Keratinocyte (primary cell): ENCODE measurements at regions not wholly inside any gene's neighbourhood (a gene's known extent, or its start where the extent isn't known, plus 50 kb on each side); places are given as distances from the start of the nearest gene placed in this dataset.

Experiments
- DNase-seq: peaks from one replicate; pipeline ENCODE4 v3.0.0-alpha.2; 2011; ENCODE audit warnings: low read depth, missing footprints, low spot score
- FAIRE-seq: peaks from 2 replicates; lab custom pipeline; 2011; peaks lifted over from hg19 to GRCh38; lab: Jason Lieb, UNC
- H2AFZ ChIP-seq: 2 replicates; pipeline ENCODE4 v1.6.0; 2012; ENCODE audit warnings: low read length, control low read depth, inconsistent platforms; ENCODE audit not compliant: control insufficient read depth
- H3K27ac ChIP-seq: 2 replicates; pipeline ENCODE4 v1.5.1; 2011; ENCODE audit warnings: low read length; ENCODE audit not compliant: control insufficient read depth, insufficient read depth
- H3K27me3 ChIP-seq: 3 replicates; pipeline ENCODE4 v1.6.0; 2011; ENCODE audit warnings: low read length; ENCODE audit not compliant: control insufficient read depth, insufficient read depth; ENCODE audit errors: extremely low read depth
- H3K36me3 ChIP-seq, 2 experiments: 2 replicates in 1 of 2; 3 replicates in 1 of 2; pipeline ENCODE4 v1.5.1; 2011; ENCODE audit warnings: low read length in 2 of 2, mild to moderate bottlenecking in 1 of 2; ENCODE audit not compliant: control insufficient read depth in 2 of 2, insufficient read depth in 2 of 2; ENCODE audit errors: extremely low read depth in 1 of 2
- H3K4me1 ChIP-seq: 3 replicates; pipeline ENCODE4 v1.5.1; 2011; ENCODE audit warnings: low read length; ENCODE audit not compliant: control insufficient read depth, insufficient read depth; ENCODE audit errors: extremely low read depth
- H3K4me2 ChIP-seq: 3 replicates; pipeline ENCODE4 v1.6.0; 2011; ENCODE audit warnings: low read depth, low read length; ENCODE audit not compliant: control insufficient read depth, insufficient read depth; ENCODE audit errors: extremely low read depth
- H3K4me3 ChIP-seq, 3 experiments: fragments of 200-600 bp in 1 of 3; sonication (generic) in 1 of 3; 2 replicates in 2 of 3; 3 replicates in 1 of 3; pipeline ENCODE4 v1.5.1; 2011 to 2016; ENCODE audit warnings: low read length in 3 of 3, mild to moderate bottlenecking in 3 of 3, control low read depth in 2 of 3, inconsistent platforms in 1 of 3, low read depth in 1 of 3, mixed read lengths in 1 of 3, mixed run types in 1 of 3, moderate library complexity in 1 of 3; ENCODE audit not compliant: control insufficient read depth in 2 of 3, insufficient read depth in 2 of 3; ENCODE audit errors: extremely low read depth in 1 of 3
- H3K79me2 ChIP-seq: 2 replicates; pipeline ENCODE4 v1.6.0; 2012; ENCODE audit warnings: low read length; ENCODE audit not compliant: control insufficient read depth, insufficient read depth
- H3K9ac ChIP-seq: 3 replicates; pipeline ENCODE4 v1.6.0; 2011; ENCODE audit warnings: low read length; ENCODE audit not compliant: control insufficient read depth, insufficient read depth; ENCODE audit errors: extremely low read depth
- H3K9me1 ChIP-seq: 3 replicates; pipeline ENCODE4 v1.6.0; 2011; ENCODE audit warnings: low read length; ENCODE audit not compliant: control insufficient read depth, insufficient read depth; ENCODE audit errors: extremely low read depth
- H3K9me3 ChIP-seq: 2 replicates; pipeline ENCODE4 v1.5.1; 2012; ENCODE audit warnings: low read depth, low read length; ENCODE audit not compliant: control insufficient read depth
- H4K20me1 ChIP-seq: 3 replicates; pipeline ENCODE4 v1.6.0; 2011; ENCODE audit warnings: low read length; ENCODE audit not compliant: control insufficient read depth, insufficient read depth; ENCODE audit errors: extremely low read depth
- EZH2 ChIP-seq: IDR thresholded peaks from one replicate; pipeline ENCODE4 v1.6.1; 2012; ENCODE audit warnings: inconsistent platforms, mild to moderate bottlenecking, low read length, moderate library complexity
- dilution Hi-C: fragments of 300-500 bp; cut with MboI; formaldehyde crosslinking; loops from one replicate; pipeline ENCODE4 v1.7.0; 2020; ENCODE audit warnings: low sequenced_read_pairs; ENCODE audit not compliant: extremely low pct_ligation_motif_present
- TF ChIP-seq, protein P1 (sequence below), 3 experiments: IDR thresholded peaks in 1 of 3; conservative IDR thresholded peaks in 1 of 3; optimal IDR thresholded peaks in 1 of 3; 2 replicates in 2 of 3; 3 replicates in 1 of 3; pipeline versions ENCODE3 to v1.5.1; 2011; ENCODE audit warnings: low read length in 3 of 3, mild to moderate bottlenecking in 3 of 3, moderate library complexity in 2 of 3, control low read depth in 1 of 3, inconsistent platforms in 1 of 3; ENCODE audit not compliant: insufficient read depth in 2 of 3; ENCODE audit errors: extremely low read depth in 1 of 3

DNA sequence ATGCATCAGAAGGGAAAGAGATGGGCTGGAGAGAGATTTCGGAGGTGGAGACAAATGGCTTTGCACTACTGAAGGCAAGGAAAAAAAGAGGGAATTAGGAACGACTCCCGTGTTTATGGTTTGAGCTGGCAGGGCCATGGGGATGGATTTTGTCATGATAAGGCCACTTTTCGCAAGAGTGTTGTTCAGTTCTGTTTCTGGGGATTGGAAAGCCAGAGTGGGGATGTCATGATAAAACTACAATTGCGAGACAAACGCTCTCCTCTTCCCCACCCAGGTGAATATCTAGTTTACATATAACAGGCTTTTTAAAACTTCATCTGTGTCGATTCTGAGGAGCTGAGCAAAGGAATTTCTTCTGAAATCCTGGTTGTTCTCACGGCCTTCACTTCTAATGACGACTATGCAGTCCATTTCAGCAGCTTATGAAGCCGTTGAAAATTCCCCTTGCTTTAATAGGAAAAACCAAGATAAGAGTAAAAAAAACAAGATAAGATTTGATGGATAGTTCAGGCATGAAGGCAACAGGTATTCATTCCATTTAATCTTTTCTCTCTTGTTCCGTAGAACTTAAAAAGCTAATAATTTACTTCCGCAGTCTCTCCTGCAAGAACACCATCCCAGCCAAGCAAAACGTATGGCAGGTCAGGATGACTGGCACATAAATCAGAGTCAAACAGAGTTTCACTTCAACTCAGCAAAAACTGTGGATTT, 245.6 kb upstream of the PITRM1 start:
- DNase-seq (no peak), FAIRE-seq (no peak)
- Histone ChIP-seq H3K36me3 (no peaks in the 10 kb centered on the region), H4K20me1 (no peaks in the 10 kb centered on the region), H2AFZ (no peak overlapping the region), H3K27me3 (no peaks in the 10 kb centered on the region), H3K9me3 (no peaks in the 10 kb centered on the region), H3K27ac (no peak overlapping the region), H3K4me1 (no peaks in the 10 kb centered on the region), H3K4me2 (no peak overlapping the region), H3K79me2 (no peaks in the 10 kb centered on the region), H3K4me3 (no peak overlapping the region), H3K9ac (no peak overlapping the region), H3K9me1 (no peaks in the 10 kb centered on the region)
- TF ChIP-seq EZH2, result no peak
- TF ChIP-seq, protein P1, sequence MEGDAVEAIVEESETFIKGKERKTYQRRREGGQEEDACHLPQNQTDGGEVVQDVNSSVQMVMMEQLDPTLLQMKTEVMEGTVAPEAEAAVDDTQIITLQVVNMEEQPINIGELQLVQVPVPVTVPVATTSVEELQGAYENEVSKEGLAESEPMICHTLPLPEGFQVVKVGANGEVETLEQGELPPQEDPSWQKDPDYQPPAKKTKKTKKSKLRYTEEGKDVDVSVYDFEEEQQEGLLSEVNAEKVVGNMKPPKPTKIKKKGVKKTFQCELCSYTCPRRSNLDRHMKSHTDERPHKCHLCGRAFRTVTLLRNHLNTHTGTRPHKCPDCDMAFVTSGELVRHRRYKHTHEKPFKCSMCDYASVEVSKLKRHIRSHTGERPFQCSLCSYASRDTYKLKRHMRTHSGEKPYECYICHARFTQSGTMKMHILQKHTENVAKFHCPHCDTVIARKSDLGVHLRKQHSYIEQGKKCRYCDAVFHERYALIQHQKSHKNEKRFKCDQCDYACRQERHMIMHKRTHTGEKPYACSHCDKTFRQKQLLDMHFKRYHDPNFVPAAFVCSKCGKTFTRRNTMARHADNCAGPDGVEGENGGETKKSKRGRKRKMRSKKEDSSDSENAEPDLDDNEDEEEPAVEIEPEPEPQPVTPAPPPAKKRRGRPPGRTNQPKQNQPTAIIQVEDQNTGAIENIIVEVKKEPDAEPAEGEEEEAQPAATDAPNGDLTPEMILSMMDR (optimal IDR thresholded peaks at IDR 0.05 in 1 of 3, IDR thresholded peaks at IDR 0.05 in 1 of 3, conservative IDR thresholded peaks at IDR 0.05 in 1 of 3; ENCODE audit: extremely low read depth in 1 of 3, insufficient read depth in 2 of 3, low read length in 3 of 3), result no peak
- dilution Hi-C loops, result no loop called here

- H3K9me3 ChIP-seq, result no peaks in the 10 kb centered on the region
- FAIRE-seq, result no peak
- H3K9ac ChIP-seq, result no peak overlapping the region
- H3K4me2 ChIP-seq, result no peak overlapping the region
- dilution Hi-C loops, result no loop called here
- no peak overlapping the region for H2AFZ ChIP-seq
- DNase-seq, result no peak
- H3K36me3 ChIP-seq, result no peaks in the 10 kb centered on the region
- no peaks in the 10 kb centered on the region for H3K79me2 ChIP-seq
- no peaks in the 10 kb centered on the region for H3K27me3 ChIP-seq
- H3K27ac ChIP-seq, result no peak overlapping the region
- no peaks in the 10 kb centered on the region for H3K4me1 ChIP-seq
- no peaks in the 10 kb centered on the region for H4K20me1 ChIP-seq
- H3K9me1 ChIP-seq, result no peaks in the 10 kb centered on the region
- H3K4me3 ChIP-seq, result no peak overlapping the region
- TF ChIP-seq, protein P1 (optimal IDR thresholded peaks at IDR 0.05 in 1 of 3, IDR thresholded peaks at IDR 0.05 in 1 of 3, conservative IDR thresholded peaks at IDR 0.05 in 1 of 3; ENCODE audit: extremely low read depth in 1 of 3, insufficient read depth in 2 of 3, low read length in 3 of 3), result no peak
- no peak for TF ChIP-seq EZH2
Observed at GRCh38 chr10:3417096-3417495, 244.5 kb upstream of the PITRM1 start.
